Keratinocyte (primary cell): ENCODE measurements at regions not wholly inside any gene's neighbourhood (a gene's known extent, or its start where the extent isn't known, plus 50 kb on each side); places are given as distances from the start of the nearest gene placed in this dataset.

ENCODE experiments used
- DNase-seq: peaks from one replicate; pipeline ENCODE4 v3.0.0-alpha.2; 2011; ENCODE audit warnings: low read depth, missing footprints, low spot score
- FAIRE-seq: peaks from 2 replicates; lab custom pipeline; 2011; peaks lifted over from hg19 to GRCh38; lab: Jason Lieb, UNC
- H2AFZ ChIP-seq: 2 replicates; pipeline ENCODE4 v1.6.0; 2012; ENCODE audit warnings: low read length, control low read depth, inconsistent platforms; ENCODE audit not compliant: control insufficient read depth
- H3K27ac ChIP-seq: 2 replicates; pipeline ENCODE4 v1.5.1; 2011; ENCODE audit warnings: low read length; ENCODE audit not compliant: control insufficient read depth, insufficient read depth
- H3K27me3 ChIP-seq: 3 replicates; pipeline ENCODE4 v1.6.0; 2011; ENCODE audit warnings: low read length; ENCODE audit not compliant: control insufficient read depth, insufficient read depth; ENCODE audit errors: extremely low read depth
- H3K36me3 ChIP-seq, 2 experiments: 2 replicates in 1 of 2; 3 replicates in 1 of 2; pipeline ENCODE4 v1.5.1; 2011; ENCODE audit warnings: low read length in 2 of 2, mild to moderate bottlenecking in 1 of 2; ENCODE audit not compliant: control insufficient read depth in 2 of 2, insufficient read depth in 2 of 2; ENCODE audit errors: extremely low read depth in 1 of 2
- H3K4me1 ChIP-seq: 3 replicates; pipeline ENCODE4 v1.5.1; 2011; ENCODE audit warnings: low read length; ENCODE audit not compliant: control insufficient read depth, insufficient read depth; ENCODE audit errors: extremely low read depth
- H3K4me2 ChIP-seq: 3 replicates; pipeline ENCODE4 v1.6.0; 2011; ENCODE audit warnings: low read depth, low read length; ENCODE audit not compliant: control insufficient read depth, insufficient read depth; ENCODE audit errors: extremely low read depth
- H3K4me3 ChIP-seq, 3 experiments: fragments of 200-600 bp in 1 of 3; sonication (generic) in 1 of 3; 2 replicates in 2 of 3; 3 replicates in 1 of 3; pipeline ENCODE4 v1.5.1; 2011 to 2016; ENCODE audit warnings: low read length in 3 of 3, mild to moderate bottlenecking in 3 of 3, control low read depth in 2 of 3, inconsistent platforms in 1 of 3, low read depth in 1 of 3, mixed read lengths in 1 of 3, mixed run types in 1 of 3, moderate library complexity in 1 of 3; ENCODE audit not compliant: control insufficient read depth in 2 of 3, insufficient read depth in 2 of 3; ENCODE audit errors: extremely low read depth in 1 of 3
- H3K79me2 ChIP-seq: 2 replicates; pipeline ENCODE4 v1.6.0; 2012; ENCODE audit warnings: low read length; ENCODE audit not compliant: control insufficient read depth, insufficient read depth
- H3K9ac ChIP-seq: 3 replicates; pipeline ENCODE4 v1.6.0; 2011; ENCODE audit warnings: low read length; ENCODE audit not compliant: control insufficient read depth, insufficient read depth; ENCODE audit errors: extremely low read depth
- H3K9me1 ChIP-seq: 3 replicates; pipeline ENCODE4 v1.6.0; 2011; ENCODE audit warnings: low read length; ENCODE audit not compliant: control insufficient read depth, insufficient read depth; ENCODE audit errors: extremely low read depth
- H3K9me3 ChIP-seq: 2 replicates; pipeline ENCODE4 v1.5.1; 2012; ENCODE audit warnings: low read depth, low read length; ENCODE audit not compliant: control insufficient read depth
- H4K20me1 ChIP-seq: 3 replicates; pipeline ENCODE4 v1.6.0; 2011; ENCODE audit warnings: low read length; ENCODE audit not compliant: control insufficient read depth, insufficient read depth; ENCODE audit errors: extremely low read depth
- CTCF ChIP-seq, 3 experiments: IDR thresholded peaks in 1 of 3; conservative IDR thresholded peaks in 1 of 3; optimal IDR thresholded peaks in 1 of 3; 2 replicates in 2 of 3; 3 replicates in 1 of 3; pipeline versions ENCODE3 to v1.5.1; 2011; ENCODE audit warnings: low read length in 3 of 3, mild to moderate bottlenecking in 3 of 3, moderate library complexity in 2 of 3, control low read depth in 1 of 3, inconsistent platforms in 1 of 3; ENCODE audit not compliant: insufficient read depth in 2 of 3; ENCODE audit errors: extremely low read depth in 1 of 3
- EZH2 ChIP-seq: IDR thresholded peaks from one replicate; pipeline ENCODE4 v1.6.1; 2012; ENCODE audit warnings: inconsistent platforms, mild to moderate bottlenecking, low read length, moderate library complexity
- dilution Hi-C: fragments of 300-500 bp; cut with MboI; formaldehyde crosslinking; loops from one replicate; pipeline ENCODE4 v1.7.0; 2020; ENCODE audit warnings: low sequenced_read_pairs; ENCODE audit not compliant: extremely low pct_ligation_motif_present

- Histone ChIP-seq H3K79me2 (no peaks in the 10 kb centered on the region), H4K20me1 (no peaks in the 10 kb centered on the region), H3K4me3 (no peak overlapping the region), H3K9me3 (no peaks in the 10 kb centered on the region), H3K36me3 (no peaks in the 10 kb centered on the region), H3K27me3 (no peaks in the 10 kb centered on the region), H3K4me2 (no peak overlapping the region), H3K9ac (no peak overlapping the region), H2AFZ (no peak overlapping the region), H3K27ac (no peak overlapping the region), H3K4me1 (no peaks in the 10 kb centered on the region), H3K9me1 (no peaks in the 10 kb centered on the region)
- TF ChIP-seq CTCF (optimal IDR thresholded peaks at IDR 0.05 in 1 of 3, IDR thresholded peaks at IDR 0.05 in 1 of 3, conservative IDR thresholded peaks at IDR 0.05 in 1 of 3; ENCODE audit: extremely low read depth in 1 of 3, insufficient read depth in 2 of 3, low read length in 3 of 3) (no peak), EZH2 (no peak)
- no peak for DNase-seq
- dilution Hi-C loops, result no loop called here
- no peak for FAIRE-seq
Observed at GRCh38 chr2:16294791-16295190, 354.4 kb downstream of the MYCN start.

DNA sequence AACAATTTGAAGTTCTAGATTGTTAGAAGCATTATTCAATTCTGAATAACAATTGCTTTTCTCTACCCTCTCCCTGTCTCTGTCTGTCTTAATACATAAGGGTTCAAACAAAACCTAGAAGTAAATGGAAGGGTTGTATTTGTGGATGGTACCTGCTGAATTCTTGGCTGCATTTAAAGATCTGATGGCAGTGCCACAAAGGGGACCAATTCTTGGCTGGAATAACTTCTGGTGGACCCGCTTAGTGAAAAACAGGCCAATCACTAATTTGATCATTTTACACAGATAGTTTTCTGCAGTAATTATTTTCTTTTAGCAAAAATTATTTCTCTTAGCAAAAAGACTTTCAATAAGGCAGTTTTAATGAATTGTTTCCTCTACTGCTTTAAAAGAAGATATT, 353.5 kb downstream of the MYCN start:
- dilution Hi-C loops, result no loop called here

More for the DNA sequence above, 353.5 kb downstream of the MYCN start:
- H3K9ac ChIP-seq, result no peak overlapping the region
- H2AFZ ChIP-seq, result no peak overlapping the region
- no peak overlapping the region for H3K27ac ChIP-seq
- DNase-seq, result no peak
- no peaks in the 10 kb centered on the region for H3K27me3 ChIP-seq
- TF ChIP-seq EZH2 (no peak), CTCF (optimal IDR thresholded peaks at IDR 0.05 in 1 of 3, IDR thresholded peaks at IDR 0.05 in 1 of 3, conservative IDR thresholded peaks at IDR 0.05 in 1 of 3; ENCODE audit: extremely low read depth in 1 of 3, insufficient read depth in 2 of 3, low read length in 3 of 3) (no peak)
- H3K4me3 ChIP-seq, result no peak overlapping the region
- no peak overlapping the region for H3K4me2 ChIP-seq
- no peak for FAIRE-seq
- no peaks in the 10 kb centered on the region for H3K9me3 ChIP-seq
- no peaks in the 10 kb centered on the region for H3K36me3 ChIP-seq
- no peaks in the 10 kb centered on the region for H4K20me1 ChIP-seq
- no peaks in the 10 kb centered on the region for H3K4me1 ChIP-seq
- H3K79me2 ChIP-seq, result no peaks in the 10 kb centered on the region
- H3K9me1 ChIP-seq, result no peaks in the 10 kb centered on the region
